ENCODE measurements at regions not wholly inside any gene's neighbourhood (a gene's known extent, or its start where the extent isn't known, plus 50 kb on each side); places are given as distances from the start of the nearest gene placed in this dataset.

GRCh38 chr4:160161026-160161425 is 1058.1 kb downstream of the RAPGEF2 start:
- FAIRE-seq (no peak), DNase-seq (no peak)
- Histone ChIP-seq H3K27me3 (ENCODE audit: control insufficient read depth in 3 of 3, insufficient read depth in 3 of 3, low read length in 3 of 3) (no peaks in the 10 kb centered on the region), H3K36me3 (ENCODE audit: control insufficient read depth in 3 of 3, insufficient read depth in 2 of 3, low read depth in 1 of 3, low read length in 3 of 3) (no peaks in the 10 kb centered on the region), H3K4me1 (ENCODE audit: control insufficient read depth in 3 of 3, insufficient read depth in 2 of 3, low read depth in 1 of 3, low read length in 2 of 3) (no peaks in the 10 kb centered on the region), H3K4me3 (ENCODE audit: low read depth in 1 of 3, low read length in 3 of 3) (no peak overlapping the region), H3K9me3 (ENCODE audit: control insufficient read depth in 2 of 2, insufficient read depth in 1 of 2, low read depth in 1 of 2, low read length in 1 of 2) (peaks cover 0 to 12% of the 10 kb centered on the region in 2 donors), H3K27ac (ENCODE audit: low read depth in 1 of 3, low read length in 2 of 3) (no peak overlapping the region)
- 63 to 97% (median 82%) methylated on average over 1 of the region's 1 CpG for WGBS, 3 donors

- no peak overlapping the region for H3K4me3 ChIP-seq (ENCODE audit: low read depth in 1 of 3, low read length in 3 of 3)
- H3K27ac ChIP-seq (ENCODE audit: low read depth in 1 of 3, low read length in 2 of 3) = no peak overlapping the region
- FAIRE-seq (no peak), DNase-seq (peak; percentile 9 to 18)
- no peaks in the 10 kb centered on the region for H3K4me1 ChIP-seq (ENCODE audit: control insufficient read depth in 3 of 3, insufficient read depth in 2 of 3, low read depth in 1 of 3, low read length in 2 of 3)
- H3K27me3 ChIP-seq (ENCODE audit: control insufficient read depth in 3 of 3, insufficient read depth in 3 of 3, low read length in 3 of 3) = no peaks in the 10 kb centered on the region
- H3K9me3 ChIP-seq (ENCODE audit: control insufficient read depth in 2 of 2, insufficient read depth in 1 of 2, low read depth in 1 of 2, low read length in 1 of 2) = no peaks in the 10 kb centered on the region
- H3K36me3 ChIP-seq (ENCODE audit: control insufficient read depth in 3 of 3, insufficient read depth in 2 of 3, low read depth in 1 of 3, low read length in 3 of 3) = no peaks in the 10 kb centered on the region
- WGBS, 3 donors = 60 to 74% (median 72%) methylated on average over 8 of the region's 8 CpGs
Observed at GRCh38 chr4:160175064-160175643, 1072.3 kb downstream of the RAPGEF2 start.

GRCh38 chr4:160180211-160180610 is 1077.3 kb downstream of the RAPGEF2 start:
- no peaks in the 10 kb centered on the region for H3K9me3 ChIP-seq (ENCODE audit: control insufficient read depth in 2 of 2, insufficient read depth in 1 of 2, low read depth in 1 of 2, low read length in 1 of 2)
- DNase-seq (no peak), FAIRE-seq (no peak)
- H3K36me3 ChIP-seq (ENCODE audit: control insufficient read depth in 3 of 3, insufficient read depth in 2 of 3, low read depth in 1 of 3, low read length in 3 of 3) = no peaks in the 10 kb centered on the region
- no peak overlapping the region for H3K27ac ChIP-seq (ENCODE audit: low read depth in 1 of 3, low read length in 2 of 3)
- 75 to 85% (median 80%) methylated on average over 2 of the region's 2 CpGs for WGBS, 3 donors
- no peaks in the 10 kb centered on the region for H3K4me1 ChIP-seq (ENCODE audit: control insufficient read depth in 3 of 3, insufficient read depth in 2 of 3, low read depth in 1 of 3, low read length in 2 of 3)
- H3K27me3 ChIP-seq (ENCODE audit: control insufficient read depth in 3 of 3, insufficient read depth in 3 of 3, low read length in 3 of 3) = no peaks in the 10 kb centered on the region
- no peak overlapping the region for H3K4me3 ChIP-seq (ENCODE audit: low read depth in 1 of 3, low read length in 3 of 3)

- no peak for DNase-seq
- H3K36me3 ChIP-seq (ENCODE audit: control insufficient read depth in 3 of 3, insufficient read depth in 2 of 3, low read depth in 1 of 3, low read length in 3 of 3) = no peaks in the 10 kb centered on the region
- no peak overlapping the region for H3K4me3 ChIP-seq (ENCODE audit: low read depth in 1 of 3, low read length in 3 of 3)
- H3K4me1 ChIP-seq (ENCODE audit: control insufficient read depth in 3 of 3, insufficient read depth in 2 of 3, low read depth in 1 of 3, low read length in 2 of 3) = no peaks in the 10 kb centered on the region
- FAIRE-seq = no peak
- no peak overlapping the region for H3K27ac ChIP-seq (ENCODE audit: low read depth in 1 of 3, low read length in 2 of 3)
- no peaks in the 10 kb centered on the region for H3K9me3 ChIP-seq (ENCODE audit: control insufficient read depth in 2 of 2, insufficient read depth in 1 of 2, low read depth in 1 of 2, low read length in 1 of 2)
- WGBS, 3 donors = 82 to 85% (median 85%) methylated on average over 2 of the region's 2 CpGs
- no peaks in the 10 kb centered on the region for H3K27me3 ChIP-seq (ENCODE audit: control insufficient read depth in 3 of 3, insufficient read depth in 3 of 3, low read length in 3 of 3)
Observed at GRCh38 chr4:160182727-160183126, 1079.8 kb downstream of the RAPGEF2 start.

- FAIRE-seq (no peak), DNase-seq (no peak)
- 85 to 92% (median 86%) methylated on average over 4 of the region's 4 CpGs for WGBS, 3 donors
- Histone ChIP-seq H3K27ac (ENCODE audit: low read depth in 1 of 3, low read length in 2 of 3) (no peak overlapping the region), H3K4me1 (ENCODE audit: control insufficient read depth in 3 of 3, insufficient read depth in 2 of 3, low read depth in 1 of 3, low read length in 2 of 3) (no peaks in the 10 kb centered on the region), H3K27me3 (ENCODE audit: control insufficient read depth in 3 of 3, insufficient read depth in 3 of 3, low read length in 3 of 3) (no peaks in the 10 kb centered on the region), H3K9me3 (ENCODE audit: control insufficient read depth in 2 of 2, insufficient read depth in 1 of 2, low read depth in 1 of 2, low read length in 1 of 2) (no peaks in the 10 kb centered on the region), H3K36me3 (ENCODE audit: control insufficient read depth in 3 of 3, insufficient read depth in 2 of 3, low read depth in 1 of 3, low read length in 3 of 3) (no peaks in the 10 kb centered on the region), H3K4me3 (ENCODE audit: low read depth in 1 of 3, low read length in 3 of 3) (no peak overlapping the region)
Observed at GRCh38 chr4:160184884-160185283, 1082.0 kb downstream of the RAPGEF2 start.

- Histone ChIP-seq H3K4me3 (ENCODE audit: low read depth in 1 of 3, low read length in 3 of 3) (no peak overlapping the region), H3K36me3 (ENCODE audit: control insufficient read depth in 3 of 3, insufficient read depth in 2 of 3, low read depth in 1 of 3, low read length in 3 of 3) (no peaks in the 10 kb centered on the region), H3K4me1 (ENCODE audit: control insufficient read depth in 3 of 3, insufficient read depth in 2 of 3, low read depth in 1 of 3, low read length in 2 of 3) (no peaks in the 10 kb centered on the region), H3K27me3 (ENCODE audit: control insufficient read depth in 3 of 3, insufficient read depth in 3 of 3, low read length in 3 of 3) (no peaks in the 10 kb centered on the region), H3K9me3 (ENCODE audit: control insufficient read depth in 2 of 2, insufficient read depth in 1 of 2, low read depth in 1 of 2, low read length in 1 of 2) (no peaks in the 10 kb centered on the region), H3K27ac (ENCODE audit: low read depth in 1 of 3, low read length in 2 of 3) (no peak overlapping the region)
- WGBS, 3 donors = 63 to 76% (median 73%) methylated on average over 4 of the region's 4 CpGs
- no peak for DNase-seq
- no peak for FAIRE-seq
Observed at GRCh38 chr4:160193787-160194186, 1090.9 kb downstream of the RAPGEF2 start.

- Histone ChIP-seq H3K27me3 (ENCODE audit: control insufficient read depth in 3 of 3, insufficient read depth in 3 of 3, low read length in 3 of 3) (no peaks in the 10 kb centered on the region), H3K27ac (ENCODE audit: low read depth in 1 of 3, low read length in 2 of 3) (no peak overlapping the region), H3K4me1 (ENCODE audit: control insufficient read depth in 3 of 3, insufficient read depth in 2 of 3, low read depth in 1 of 3, low read length in 2 of 3) (no peaks in the 10 kb centered on the region), H3K4me3 (ENCODE audit: low read depth in 1 of 3, low read length in 3 of 3) (no peak overlapping the region), H3K36me3 (ENCODE audit: control insufficient read depth in 3 of 3, insufficient read depth in 2 of 3, low read depth in 1 of 3, low read length in 3 of 3) (no peaks in the 10 kb centered on the region), H3K9me3 (ENCODE audit: control insufficient read depth in 2 of 2, insufficient read depth in 1 of 2, low read depth in 1 of 2, low read length in 1 of 2) (no peaks in the 10 kb centered on the region)
- no peak for FAIRE-seq
- DNase-seq = no peak
- WGBS, 3 donors = 70 to 84% (median 74%) methylated on average over 5 of the region's 5 CpGs
Observed at GRCh38 chr4:160194716-160195115, 1091.8 kb downstream of the RAPGEF2 start.

GRCh38 chr4:160202802-160203201 is 1099.9 kb downstream of the RAPGEF2 start:
- Histone ChIP-seq H3K9me3 (ENCODE audit: control insufficient read depth in 2 of 2, insufficient read depth in 1 of 2, low read depth in 1 of 2, low read length in 1 of 2) (peaks cover 0 to 3% of the 10 kb centered on the region in 2 donors), H3K27ac (ENCODE audit: low read depth in 1 of 3, low read length in 2 of 3) (no peak overlapping the region), H3K4me3 (ENCODE audit: low read depth in 1 of 3, low read length in 3 of 3) (no peak overlapping the region), H3K36me3 (ENCODE audit: control insufficient read depth in 3 of 3, insufficient read depth in 2 of 3, low read depth in 1 of 3, low read length in 3 of 3) (no peaks in the 10 kb centered on the region), H3K4me1 (ENCODE audit: control insufficient read depth in 3 of 3, insufficient read depth in 2 of 3, low read depth in 1 of 3, low read length in 2 of 3) (no peaks in the 10 kb centered on the region), H3K27me3 (ENCODE audit: control insufficient read depth in 3 of 3, insufficient read depth in 3 of 3, low read length in 3 of 3) (no peaks in the 10 kb centered on the region)
- FAIRE-seq = no peak
- no peak for DNase-seq
- 72 to 77% (median 77%) methylated on average over 2 of the region's 2 CpGs for WGBS, 3 donors

GRCh38 chr4:160212078-160212477 is 1109.2 kb downstream of the RAPGEF2 start:
- no peaks in the 10 kb centered on the region for H3K4me1 ChIP-seq (ENCODE audit: control insufficient read depth in 3 of 3, insufficient read depth in 2 of 3, low read depth in 1 of 3, low read length in 2 of 3)
- WGBS, 3 donors = 9 to 46% (median 27%) methylated on average over 3 of the region's 3 CpGs
- DNase-seq = no peak
- no peak overlapping the region for H3K27ac ChIP-seq (ENCODE audit: low read depth in 1 of 3, low read length in 2 of 3)
- H3K9me3 ChIP-seq (ENCODE audit: control insufficient read depth in 2 of 2, insufficient read depth in 1 of 2, low read depth in 1 of 2, low read length in 1 of 2) = no peaks in the 10 kb centered on the region
- H3K36me3 ChIP-seq (ENCODE audit: control insufficient read depth in 3 of 3, insufficient read depth in 2 of 3, low read depth in 1 of 3, low read length in 3 of 3) = no peaks in the 10 kb centered on the region
- no peaks in the 10 kb centered on the region for H3K27me3 ChIP-seq (ENCODE audit: control insufficient read depth in 3 of 3, insufficient read depth in 3 of 3, low read length in 3 of 3)
- FAIRE-seq = no peak
- no peak overlapping the region for H3K4me3 ChIP-seq (ENCODE audit: low read depth in 1 of 3, low read length in 3 of 3)
